ENCODE measurements at regions not wholly inside any gene's neighbourhood (a gene's known extent, or its start where the extent isn't known, plus 50 kb on each side); places are given as distances from the start of the nearest gene placed in this dataset.
"Not testable (repeated sequence)": the region's sequence is repeated elsewhere in the genome, so short reads cannot be mapped to it uniquely, and the experiment has no call there.

DNA sequence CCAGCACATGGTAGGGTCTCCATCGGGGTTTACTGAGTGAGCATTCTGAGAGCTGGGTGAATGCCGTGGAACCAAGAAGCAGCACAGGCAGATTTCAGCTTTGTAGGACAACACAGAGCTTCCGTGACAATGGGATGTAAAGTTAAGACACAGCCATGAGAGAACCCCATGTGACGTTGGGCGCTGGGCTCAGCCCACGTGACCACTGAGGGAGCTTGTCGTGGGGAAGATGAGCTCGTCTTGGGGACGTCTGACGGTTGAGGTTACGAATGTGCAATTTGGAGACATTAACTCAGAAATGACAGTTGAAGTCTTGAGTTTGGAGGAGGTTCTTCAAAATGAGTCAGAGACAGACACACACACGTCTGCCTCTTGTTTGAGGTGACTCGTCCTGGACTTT lies 51.5 kb upstream of the MUC20 start:
- DNase-seq (ENCODE audit: insufficient read length, low spot score); FAIRE-seq: not testable (repeated sequence)

DNA sequence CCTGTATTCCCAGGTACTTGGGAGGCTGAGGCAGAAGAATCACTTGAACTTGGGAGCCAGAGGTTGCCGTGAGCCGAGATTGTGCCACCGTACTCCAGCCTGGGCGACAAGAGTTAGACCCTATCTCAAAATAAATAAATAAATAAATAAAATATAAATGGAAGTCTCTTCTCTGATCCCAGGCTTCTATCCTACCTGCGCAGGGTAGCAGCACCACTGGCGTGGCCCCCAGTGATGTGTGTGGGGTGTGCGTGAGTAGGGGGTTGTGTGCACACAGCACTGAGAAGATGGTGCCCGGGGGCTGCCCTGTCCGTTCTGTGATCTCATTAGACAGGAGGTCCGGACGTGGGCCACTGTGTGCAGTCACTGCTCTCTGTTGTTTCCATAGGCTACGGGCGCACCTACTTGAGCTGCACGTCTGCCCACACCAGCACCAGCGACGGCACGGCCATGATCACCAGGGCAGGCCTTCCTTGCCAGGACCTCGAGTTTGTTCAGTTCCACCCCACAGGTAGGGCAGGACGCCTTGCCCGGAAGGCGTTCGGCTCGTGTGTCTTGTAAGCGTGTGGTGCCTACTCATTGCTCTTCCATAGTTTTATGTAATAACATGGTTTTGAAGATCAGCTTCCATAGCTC lies 52.5 kb upstream of the MUC20 start:
- not testable (repeated sequence) for DNase-seq (ENCODE audit: insufficient read length, low spot score); FAIRE-seq

DNA sequence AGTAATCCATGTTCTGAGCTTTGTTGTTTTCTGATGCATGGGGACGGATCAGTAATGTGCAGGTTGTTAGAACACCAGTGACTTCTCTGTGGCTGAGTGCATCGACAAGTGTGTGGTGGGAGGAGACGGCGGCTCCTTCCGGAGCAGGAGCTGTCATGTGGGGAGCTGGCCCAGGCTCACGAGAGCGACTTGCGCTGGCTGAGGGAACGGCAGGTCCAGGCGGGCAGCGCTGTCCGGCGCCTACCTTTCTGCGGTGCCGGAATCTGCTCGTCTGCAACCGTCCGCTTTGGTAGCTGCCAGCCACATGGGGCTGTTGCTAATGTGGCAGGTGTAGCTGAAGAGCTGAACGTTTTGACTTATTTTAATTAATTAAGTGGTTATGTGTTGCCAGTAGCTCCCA lies 55.5 kb upstream of the MUC20 start:
- not testable (repeated sequence) for FAIRE-seq; DNase-seq (ENCODE audit: insufficient read length, low spot score)

DNA sequence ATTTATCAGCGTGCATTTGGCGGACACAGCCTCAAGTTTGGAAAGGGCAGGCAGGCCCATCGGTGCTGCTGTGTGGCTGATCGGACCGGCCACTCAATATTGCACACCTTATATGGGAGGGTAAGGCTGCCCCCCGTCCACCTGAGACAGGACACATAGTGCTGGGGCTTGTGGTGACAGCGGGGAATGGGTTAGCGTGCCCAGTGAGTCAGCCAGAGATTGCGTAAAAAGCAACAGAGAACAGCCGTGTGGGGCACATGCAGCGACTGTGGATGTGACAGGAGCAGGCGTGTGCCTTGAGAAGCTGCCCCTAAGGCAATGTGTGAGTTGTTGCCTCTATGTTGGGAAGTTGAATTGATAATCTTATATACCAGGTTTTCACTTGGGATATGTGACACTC lies 56.6 kb upstream of the MUC20 start:
- FAIRE-seq = not testable (repeated sequence)

DNA sequence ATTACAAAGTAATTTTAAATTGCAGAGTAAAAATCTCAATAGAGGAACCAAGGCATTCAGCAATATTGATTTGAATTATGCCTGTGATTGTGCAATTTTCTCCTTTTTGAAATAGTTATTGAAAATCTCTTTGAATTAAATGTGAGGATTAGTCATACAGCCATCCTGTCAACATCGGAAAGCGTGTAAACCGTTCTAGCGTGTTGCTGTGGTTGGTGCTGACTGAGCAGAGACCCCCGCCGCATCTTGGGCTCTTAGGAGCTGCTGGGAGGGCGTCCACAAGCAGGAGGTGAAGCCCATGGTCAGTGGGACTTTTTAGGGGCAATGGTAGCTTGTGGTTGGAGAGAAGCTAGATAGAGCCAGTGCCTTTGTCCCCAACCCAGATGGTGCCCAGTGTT lies 61.6 kb upstream of the MUC20 start:
- FAIRE-seq; DNase-seq (ENCODE audit: insufficient read length, low spot score): not testable (repeated sequence)

More for the DNA sequence above, 56.6 kb upstream of the MUC20 start:
- not testable (repeated sequence) for DNase-seq (ENCODE audit: insufficient read length, low spot score)

DNA sequence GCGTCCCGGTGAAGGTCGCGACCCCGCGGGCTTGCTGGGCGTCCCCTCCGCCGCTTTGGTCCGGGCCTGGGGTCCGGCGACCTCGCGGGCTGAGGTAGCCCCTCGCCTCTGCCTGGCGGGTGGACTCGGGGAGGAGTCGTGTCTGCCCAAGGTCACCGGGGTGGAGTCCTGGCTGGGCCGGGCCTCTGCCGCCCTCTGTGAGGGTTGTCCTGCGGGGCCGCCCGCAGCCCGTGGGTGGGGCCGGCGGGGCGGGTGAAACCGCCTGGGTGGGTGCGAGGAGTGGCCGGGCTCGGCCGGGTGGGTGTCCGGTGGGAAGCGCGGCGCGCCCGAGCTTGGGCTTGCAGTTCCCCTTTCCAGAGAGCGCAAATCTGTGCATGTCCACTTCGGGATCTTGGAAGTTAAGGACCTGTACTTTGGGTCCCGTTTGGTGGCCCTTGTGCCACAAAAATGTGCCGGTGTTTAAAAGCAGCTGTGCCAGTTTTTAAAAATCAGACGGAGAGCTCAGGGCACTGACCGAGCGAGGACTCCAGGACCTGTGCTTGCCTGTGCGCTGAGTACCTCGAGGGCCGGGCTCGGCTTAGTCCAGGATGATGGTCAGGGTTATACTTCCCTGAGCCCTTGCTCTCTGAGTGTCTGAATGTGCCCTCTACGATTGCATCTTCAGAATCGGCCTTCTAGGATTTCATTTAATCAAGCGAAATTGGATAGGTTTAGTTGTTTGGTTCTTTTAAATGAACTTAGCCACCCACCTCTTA lies 62.2 kb upstream of the MUC20 start:
- FAIRE-seq; DNase-seq (ENCODE audit: insufficient read length, low spot score): not testable (repeated sequence)

DNA sequence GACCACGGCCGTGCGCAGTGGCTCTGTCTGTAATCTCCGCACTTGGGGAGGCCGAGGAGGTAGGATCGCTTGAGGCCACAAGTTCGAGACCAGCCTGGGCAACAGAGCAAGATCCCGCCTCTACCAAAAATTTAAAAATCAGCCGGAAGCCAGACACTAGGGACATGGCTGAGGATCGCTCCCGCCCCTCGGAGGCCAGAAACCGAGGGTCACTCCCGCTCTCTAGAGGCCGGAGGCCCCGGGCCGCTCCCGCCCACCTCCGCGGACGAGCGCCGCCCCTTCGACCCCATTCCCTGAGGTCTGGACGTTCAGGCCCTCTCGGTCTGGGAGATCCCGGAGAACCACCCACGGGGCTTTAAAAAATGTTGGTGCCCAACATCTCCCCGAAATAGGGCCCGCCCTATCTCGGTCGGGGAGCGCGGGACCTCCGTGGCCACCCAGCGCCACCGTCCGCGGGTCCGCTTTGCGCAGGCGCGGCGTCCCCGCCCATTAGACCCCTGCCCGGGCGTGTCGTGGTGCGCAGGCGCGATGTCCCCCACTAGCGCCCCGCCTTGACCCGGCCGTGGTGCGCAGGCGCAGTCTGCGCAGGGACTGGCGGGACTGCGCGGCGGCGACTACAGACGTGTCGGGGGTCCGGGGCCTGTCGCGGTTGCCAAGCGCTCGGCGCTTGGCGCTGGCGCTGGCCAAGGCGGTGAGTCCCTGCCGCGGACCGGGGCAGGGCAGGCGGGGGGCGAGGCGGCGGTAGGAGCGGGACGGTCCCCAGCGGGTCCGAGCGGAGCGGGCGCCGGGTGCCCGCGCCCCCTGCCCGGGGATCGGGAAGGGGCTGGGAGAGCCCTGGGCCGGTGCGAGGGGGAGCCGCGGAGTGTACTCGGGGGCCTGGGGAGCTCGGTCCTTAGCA lies 63.1 kb upstream of the MUC20 start:
- not testable (repeated sequence) for DNase-seq (ENCODE audit: insufficient read length, low spot score); FAIRE-seq

DNA sequence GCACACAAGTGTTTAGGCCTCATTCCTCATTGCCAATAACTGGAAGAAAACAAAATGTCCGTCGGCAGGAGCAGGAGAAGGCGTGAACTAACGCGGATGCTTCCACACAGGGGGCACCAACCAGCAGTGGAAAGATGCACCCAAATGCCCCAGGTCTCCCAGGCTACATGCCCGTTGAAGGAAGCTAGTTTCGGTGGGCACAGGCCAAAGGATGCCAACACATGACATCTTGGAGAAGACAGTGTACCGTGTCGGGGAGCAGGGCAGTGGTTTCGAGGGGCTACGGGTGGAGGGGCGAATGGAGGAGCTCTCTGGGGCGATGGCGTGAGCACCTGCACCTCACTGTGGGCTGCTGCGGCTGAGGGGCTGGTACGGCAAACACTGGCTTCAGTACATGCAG lies 64.7 kb upstream of the MUC20 start:
- FAIRE-seq; DNase-seq (ENCODE audit: insufficient read length, low spot score): not testable (repeated sequence)

DNA sequence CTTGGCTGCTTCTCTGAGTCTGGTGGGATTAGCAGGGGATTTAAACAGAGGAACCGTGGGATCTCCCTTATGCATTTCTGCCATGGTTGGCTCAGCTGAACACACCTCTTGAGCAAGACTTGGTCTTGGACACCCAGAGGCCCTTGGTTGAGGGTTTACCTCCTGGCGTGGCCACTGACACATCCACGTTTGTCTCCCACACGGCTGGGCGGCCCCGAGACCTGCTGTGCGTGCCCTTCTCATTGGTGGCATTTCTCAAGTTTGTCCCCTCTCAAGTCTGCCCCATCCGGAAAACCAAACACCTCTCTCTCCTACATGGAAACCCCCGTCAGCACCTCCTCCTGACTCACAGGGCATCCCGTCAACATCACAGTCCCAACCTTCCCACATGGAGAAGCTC lies 66.0 kb upstream of the MUC20 start:
- FAIRE-seq = not testable (repeated sequence)

DNA sequence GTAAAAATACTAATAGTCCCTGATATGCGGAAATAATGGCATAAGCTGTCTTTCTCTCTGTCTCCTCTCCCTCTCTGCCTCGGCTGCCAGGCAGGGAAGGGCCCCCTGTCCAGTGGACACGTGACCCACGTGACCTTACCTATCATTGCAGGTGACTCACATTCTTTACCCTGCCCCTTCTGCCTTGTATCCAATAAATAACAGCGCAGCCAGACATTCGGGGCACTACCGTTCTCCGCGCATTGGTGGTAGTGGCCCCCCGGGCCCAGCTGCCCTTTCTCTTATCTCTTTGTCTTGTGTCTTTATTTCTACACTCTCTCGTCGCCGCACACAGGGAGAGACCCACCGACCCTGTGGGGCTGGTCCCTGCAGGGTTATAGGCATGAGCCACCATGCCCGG lies 66.6 kb upstream of the MUC20 start:
- DNase-seq (ENCODE audit: insufficient read length, low spot score); FAIRE-seq: not testable (repeated sequence)

More for the DNA sequence above, 66.0 kb upstream of the MUC20 start:
- DNase-seq (ENCODE audit: insufficient read length, low spot score) = not testable (repeated sequence)

DNA sequence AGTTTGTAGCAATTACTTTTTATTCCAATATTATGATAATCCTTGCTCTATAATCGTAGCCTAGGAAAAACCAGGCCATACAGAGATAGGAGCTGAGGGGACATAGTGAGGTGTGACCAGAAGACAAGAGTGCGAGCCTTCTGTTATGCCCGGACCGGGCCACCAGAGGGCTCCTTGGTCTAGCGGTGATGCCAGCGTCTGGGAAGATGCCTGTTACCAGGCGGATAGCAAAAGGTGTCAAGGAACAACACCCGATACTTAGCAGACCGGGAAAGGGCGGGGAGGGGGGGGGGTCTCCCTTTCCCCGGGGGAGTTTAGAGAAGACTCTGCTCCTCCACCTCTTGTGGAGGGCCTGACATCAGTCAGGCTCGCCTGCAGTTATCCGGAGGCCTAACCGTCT lies 67.1 kb upstream of the MUC20 start:
- FAIRE-seq; DNase-seq (ENCODE audit: insufficient read length, low spot score): not testable (repeated sequence)

DNA sequence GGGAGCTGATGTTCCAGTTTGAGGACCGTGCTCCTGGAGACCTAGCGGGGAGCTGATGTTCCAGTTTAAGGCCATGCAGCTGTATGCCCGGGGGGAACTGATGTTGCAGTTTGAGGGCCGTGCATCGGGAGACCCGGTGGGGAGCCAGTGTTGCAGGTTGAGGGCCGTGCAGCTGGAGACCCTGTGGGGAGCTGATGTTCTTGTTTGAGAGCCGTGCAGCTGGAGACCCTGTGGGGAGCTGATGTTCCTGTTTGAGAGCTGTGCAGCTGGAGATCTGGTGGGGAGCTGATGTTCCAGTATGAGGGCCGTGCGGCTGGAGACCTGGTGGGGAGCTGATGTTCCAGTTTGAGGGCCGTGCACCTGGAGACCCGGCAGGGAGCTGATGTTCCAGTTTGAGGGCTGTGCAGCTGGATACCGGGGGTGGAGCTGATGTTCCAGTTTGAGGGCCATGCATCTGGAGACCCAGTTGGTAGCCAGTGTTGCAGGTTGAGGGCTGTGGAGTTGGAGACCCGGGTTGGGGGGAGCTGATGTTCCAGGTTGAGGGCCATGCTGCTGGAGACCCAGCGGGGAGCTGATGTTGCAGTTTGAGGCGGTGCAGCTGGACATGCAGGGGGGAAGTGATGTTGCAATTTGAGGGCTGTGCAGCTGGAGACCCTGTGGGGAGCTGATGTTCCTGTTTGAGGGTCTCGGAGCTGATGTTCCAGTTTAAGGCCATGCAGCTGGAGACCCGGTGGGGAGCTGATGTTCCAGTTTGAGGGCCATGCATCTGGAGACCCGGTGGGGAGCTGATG lies 64.4 kb upstream of the APOD start:
- DNase-seq (ENCODE audit: insufficient read length, low spot score); FAIRE-seq: not testable (repeated sequence)

DNA sequence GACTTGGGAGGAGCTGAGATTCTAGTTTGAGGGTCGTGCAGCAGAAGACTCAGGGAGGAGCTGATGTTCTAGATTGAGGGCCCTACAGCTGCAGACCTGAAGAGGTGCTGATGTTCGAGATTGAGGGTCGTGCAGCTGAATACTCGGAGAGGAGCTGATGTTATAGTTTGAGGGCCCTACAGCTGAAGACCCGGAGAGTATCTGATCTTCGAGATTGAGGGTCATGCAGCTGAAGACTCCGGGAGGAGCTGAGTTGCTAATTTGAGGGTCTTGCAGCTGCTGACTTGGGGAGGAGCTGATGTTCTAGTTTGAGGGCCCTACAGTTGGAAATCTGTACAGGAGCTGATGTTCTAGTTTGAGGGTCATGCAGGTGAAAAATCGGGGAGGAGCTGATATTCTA lies 62.1 kb upstream of the APOD start:
- not testable (repeated sequence) for DNase-seq (ENCODE audit: insufficient read length, low spot score); FAIRE-seq

DNA sequence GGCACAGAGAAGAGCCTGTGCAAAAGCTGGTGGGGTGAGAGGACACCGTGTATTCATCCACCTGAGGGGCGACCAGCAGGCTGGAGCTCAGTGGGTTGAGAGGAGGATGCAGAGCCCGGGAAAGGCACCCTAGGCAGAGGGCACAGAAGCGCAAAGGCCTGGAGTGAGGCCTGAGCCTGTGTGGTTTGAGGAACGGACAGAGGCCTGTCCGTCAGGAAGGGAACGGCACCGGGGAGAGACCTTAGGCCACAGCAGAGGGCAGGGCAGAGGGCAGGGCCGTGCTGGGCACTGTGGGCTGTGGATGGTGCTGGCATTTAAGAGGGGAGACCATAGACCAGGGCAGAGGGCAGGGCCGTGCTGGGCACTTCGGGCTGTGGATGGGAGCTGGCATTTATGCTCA lies 59.5 kb upstream of the APOD start:
- FAIRE-seq; DNase-seq (ENCODE audit: insufficient read length, low spot score): not testable (repeated sequence)

DNA sequence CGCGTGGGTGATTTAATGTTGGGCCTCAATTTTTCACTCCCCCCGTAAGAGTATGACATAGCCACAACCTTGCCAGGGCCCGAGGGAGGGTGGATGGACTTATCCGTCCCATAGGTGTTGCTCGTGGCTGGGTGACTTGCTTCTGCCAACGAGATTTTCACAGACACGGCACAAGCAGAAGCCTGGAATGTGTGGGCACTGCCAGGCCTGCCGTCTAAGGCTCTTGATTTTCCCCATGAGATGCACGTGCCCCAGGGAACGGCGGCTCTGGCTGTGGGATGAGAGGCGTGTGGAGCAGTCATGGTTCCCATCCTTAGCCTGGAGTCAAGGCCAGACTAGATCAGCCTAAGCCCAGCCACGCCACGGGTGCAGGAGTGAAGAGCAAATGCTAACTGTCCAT lies 58.6 kb upstream of the APOD start:
- not testable (repeated sequence) for FAIRE-seq; DNase-seq (ENCODE audit: insufficient read length, low spot score)

DNA sequence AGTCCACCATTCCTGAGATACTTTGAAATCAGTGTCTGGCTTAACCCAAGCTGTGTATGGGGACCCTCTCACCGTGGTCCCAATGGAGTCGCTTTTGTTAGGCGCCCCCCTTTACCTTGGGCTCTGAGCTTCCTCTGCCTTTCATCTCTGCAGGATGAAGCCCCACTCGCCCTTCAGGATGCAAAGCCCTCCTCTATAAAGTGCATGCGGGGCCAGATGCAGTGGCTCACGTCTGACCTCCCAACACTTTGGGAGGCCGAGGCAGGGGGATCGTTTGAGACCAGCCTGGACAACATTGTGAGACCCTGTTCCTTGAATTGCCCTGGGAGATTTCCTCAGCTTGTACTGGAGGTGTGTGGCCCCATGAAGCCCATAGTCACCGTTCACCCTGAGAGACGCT lies 54.7 kb upstream of the APOD start:
- FAIRE-seq; DNase-seq (ENCODE audit: insufficient read length, low spot score): not testable (repeated sequence)

DNA sequence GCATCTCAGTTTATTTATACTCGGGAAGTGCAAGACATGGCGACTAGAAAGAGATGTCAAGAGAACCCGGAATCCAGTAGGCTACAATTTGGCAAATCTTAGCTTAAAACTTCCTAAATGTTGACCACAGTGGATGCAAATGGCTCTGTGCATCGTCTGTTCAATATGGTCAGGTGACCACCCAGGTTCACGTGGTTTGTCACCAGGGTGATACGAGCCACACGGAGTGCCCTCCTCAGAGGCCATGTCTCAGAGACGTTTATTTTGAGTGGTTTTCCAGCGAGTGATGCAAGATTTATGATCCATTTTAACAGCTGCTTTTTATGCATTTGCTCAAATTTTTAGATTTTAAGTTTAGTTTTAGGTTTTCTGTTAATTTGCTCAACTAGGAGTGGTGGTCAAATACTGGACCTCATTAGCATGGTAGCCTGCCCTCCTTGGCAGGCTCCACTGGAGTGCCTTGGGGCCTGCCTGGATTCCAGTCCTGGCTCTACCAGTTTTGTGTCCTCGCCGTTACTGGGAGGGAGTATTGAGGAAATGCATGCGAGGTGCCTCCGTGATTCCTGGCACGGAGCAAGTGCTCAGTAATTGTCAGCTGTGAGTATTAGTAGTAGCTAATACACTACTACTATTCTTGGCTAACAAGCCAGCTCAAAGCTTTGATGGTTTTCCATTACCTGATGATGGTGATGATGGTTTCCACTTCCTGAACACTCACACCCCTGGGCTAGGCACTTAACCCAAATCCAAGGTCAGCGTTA lies 53.9 kb upstream of the APOD start:
- FAIRE-seq; DNase-seq (ENCODE audit: insufficient read length, low spot score): not testable (repeated sequence)

DNA sequence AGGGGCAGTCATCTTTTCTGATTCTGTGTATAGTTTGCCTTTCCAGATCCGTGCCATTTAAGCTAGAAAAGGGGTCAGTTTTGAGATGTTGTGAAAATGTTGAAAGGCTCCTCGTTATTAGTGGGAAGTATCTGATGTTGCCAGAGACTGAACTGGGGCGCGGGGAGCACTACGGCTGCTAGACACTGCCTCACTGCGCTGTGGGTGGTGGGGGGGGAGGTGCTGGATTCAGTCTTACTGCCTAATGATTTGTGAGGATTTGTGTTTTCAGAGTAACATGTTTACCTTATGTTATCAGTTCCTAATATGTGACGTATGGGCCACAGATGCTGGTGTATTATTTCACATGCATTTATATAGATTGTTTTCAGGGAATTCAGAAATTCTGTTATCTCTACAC lies 53.3 kb upstream of the APOD start:
- not testable (repeated sequence) for DNase-seq (ENCODE audit: insufficient read length, low spot score); FAIRE-seq
